Vagina (tissue), 2 donors: ENCODE measurements at regions not wholly inside any gene's neighbourhood (a gene's known extent, or its start where the extent isn't known, plus 50 kb on each side); places are given as distances from the start of the nearest gene placed in this dataset.

ENCODE experiments used
- DNase-seq, 2 donors: peaks; one replicate each; pipeline ENCODE4 v3.0.0-alpha.2; 2017; ENCODE audit errors: extremely low spot score in 2 of 2
- H3K27ac ChIP-seq: fragments of 200-600 bp; sonication (generic); one replicate; pipeline ENCODE4 v1.5.1; 2019
- H3K27me3 ChIP-seq: fragments of 200-600 bp; sonication (generic); one replicate; pipeline ENCODE4 v1.5.1; 2019
- H3K36me3 ChIP-seq, 2 donors: fragments of 200-600 bp; sonication (generic); one replicate each; pipeline ENCODE4 v1.5.1; 2017 to 2019
- H3K4me1 ChIP-seq: fragments of 200-600 bp; sonication (generic); one replicate; pipeline ENCODE4 v1.5.1; 2019
- H3K4me3 ChIP-seq, 2 donors: fragments of 200-600 bp; sonication (generic); 1 replicate in 1 of 2; 2 replicates in 1 of 2; pipeline ENCODE4 v1.5.1; 2016 to 2019
- H3K9me3 ChIP-seq: fragments of 200-600 bp; sonication (generic); one replicate; pipeline ENCODE4 v1.5.1; 2019
- POLR2A ChIP-seq, 2 donors: fragments of 450-650 bp; IDR thresholded peaks; one replicate each; pipeline ENCODE4 v1.6.1; 2017; ENCODE audit warnings: antibody characterized with exemption in 2 of 2, mild to moderate bottlenecking in 2 of 2, moderate library complexity in 2 of 2
- POLR2AphosphoS5 ChIP-seq, 2 donors: sonication (generic); formaldehyde crosslinking; IDR thresholded peaks; one replicate each; pipeline ENCODE4 v1.9.0; 2017; ENCODE audit warnings: antibody characterized with exemption in 2 of 2, mild to moderate bottlenecking in 2 of 2, low read depth in 1 of 2; ENCODE audit not compliant: insufficient read depth in 1 of 2
- intact Hi-C: fragments of 100-400 bp; cut with DNase I; formaldehyde crosslinking; loops from one replicate; pipeline ENCODE4 v1.15.1; 2023
- TF ChIP-seq, protein P1 (sequence below), 3 experiments: fragments of 450-650 bp in 2 of 3; fragments of 200-600 bp in 1 of 3; sonication (generic) in 1 of 3; IDR thresholded peaks; one replicate each; pipeline ENCODE4 v1.5.1; 2017 to 2019; ENCODE audit warnings: antibody characterized with exemption in 3 of 3, mild to moderate bottlenecking in 2 of 3, moderate library complexity in 2 of 3

DNA sequence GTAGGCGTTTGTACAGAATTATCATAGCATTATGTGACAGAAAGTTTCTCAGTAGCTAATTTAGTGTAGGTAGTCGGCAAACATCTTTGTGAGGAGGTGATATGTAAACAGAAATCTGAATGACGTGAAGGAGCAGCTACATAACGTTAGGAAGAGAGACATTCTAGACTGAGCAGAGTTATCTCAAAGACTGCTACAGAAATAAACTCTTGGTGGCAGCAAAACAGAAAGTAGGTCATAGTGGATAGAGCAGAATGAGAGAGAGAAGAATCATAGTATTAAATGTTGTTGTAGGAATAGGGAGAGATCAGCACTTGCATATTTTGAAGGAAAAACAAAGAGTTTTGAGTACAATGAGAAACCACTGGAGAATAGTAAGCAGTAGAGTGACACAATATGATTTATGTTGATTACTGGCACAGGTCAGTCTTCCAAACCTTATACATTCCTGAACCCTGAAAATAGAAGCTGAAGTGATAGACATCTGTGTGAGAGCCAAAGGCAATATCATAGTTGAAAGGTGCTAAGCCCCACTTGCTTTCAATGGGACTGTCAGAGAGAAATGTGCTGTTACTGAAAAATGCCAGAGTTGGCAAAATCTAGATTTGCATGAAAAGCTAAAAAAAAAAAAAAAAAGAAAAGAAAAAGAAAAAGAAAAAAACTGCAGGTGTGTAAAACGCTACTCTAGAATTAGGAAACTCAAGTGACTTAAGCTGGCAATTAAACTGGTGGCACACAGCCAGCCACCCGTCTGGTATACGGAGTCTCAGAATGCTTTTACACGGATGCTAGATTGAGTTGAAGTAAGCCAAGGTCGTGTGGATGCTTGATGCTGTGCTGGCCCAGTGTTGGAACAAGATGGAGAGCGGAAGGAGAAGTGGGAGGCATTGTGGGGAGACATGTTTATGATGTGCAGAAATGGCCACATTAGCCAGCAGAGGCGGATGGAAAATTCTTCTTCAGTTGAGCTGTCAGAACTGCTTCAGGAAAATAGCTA lies 750.2 kb upstream of the HS3ST1 start:
- Histone ChIP-seq H3K4me1 (no peaks in the 10 kb centered on the region), H3K27ac (no peak overlapping the region), H3K27me3 (no peaks in the 10 kb centered on the region), H3K36me3 (no peaks in the 10 kb centered on the region), H3K4me3 (no peak overlapping the region), H3K9me3 (no peaks in the 10 kb centered on the region)
- no peak for TF ChIP-seq POLR2A (IDR thresholded peaks at IDR 0.05)
- TF ChIP-seq, protein P1, sequence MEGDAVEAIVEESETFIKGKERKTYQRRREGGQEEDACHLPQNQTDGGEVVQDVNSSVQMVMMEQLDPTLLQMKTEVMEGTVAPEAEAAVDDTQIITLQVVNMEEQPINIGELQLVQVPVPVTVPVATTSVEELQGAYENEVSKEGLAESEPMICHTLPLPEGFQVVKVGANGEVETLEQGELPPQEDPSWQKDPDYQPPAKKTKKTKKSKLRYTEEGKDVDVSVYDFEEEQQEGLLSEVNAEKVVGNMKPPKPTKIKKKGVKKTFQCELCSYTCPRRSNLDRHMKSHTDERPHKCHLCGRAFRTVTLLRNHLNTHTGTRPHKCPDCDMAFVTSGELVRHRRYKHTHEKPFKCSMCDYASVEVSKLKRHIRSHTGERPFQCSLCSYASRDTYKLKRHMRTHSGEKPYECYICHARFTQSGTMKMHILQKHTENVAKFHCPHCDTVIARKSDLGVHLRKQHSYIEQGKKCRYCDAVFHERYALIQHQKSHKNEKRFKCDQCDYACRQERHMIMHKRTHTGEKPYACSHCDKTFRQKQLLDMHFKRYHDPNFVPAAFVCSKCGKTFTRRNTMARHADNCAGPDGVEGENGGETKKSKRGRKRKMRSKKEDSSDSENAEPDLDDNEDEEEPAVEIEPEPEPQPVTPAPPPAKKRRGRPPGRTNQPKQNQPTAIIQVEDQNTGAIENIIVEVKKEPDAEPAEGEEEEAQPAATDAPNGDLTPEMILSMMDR (IDR thresholded peaks at IDR 0.05): no peak
- DNase-seq: no peak
- intact Hi-C loops: no loop called here

DNA sequence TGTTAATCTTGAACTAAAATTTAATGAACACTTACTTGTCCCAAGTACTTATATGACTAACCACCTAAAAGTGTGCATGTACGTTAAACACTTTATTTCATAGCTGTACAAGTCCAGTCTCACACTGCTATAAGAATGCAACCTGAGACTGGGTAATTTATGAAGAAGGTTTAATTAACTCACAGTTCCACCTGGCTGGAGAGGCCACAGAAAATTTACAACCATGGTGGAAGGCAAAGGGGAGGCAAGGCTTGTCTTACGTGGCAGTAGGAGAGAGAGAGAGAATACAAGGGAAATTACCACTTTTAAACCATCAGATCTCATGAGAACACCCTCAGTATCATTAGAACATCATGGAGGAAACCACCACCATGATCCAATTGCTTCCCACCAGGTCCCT lies 748.7 kb upstream of the HS3ST1 start:
- H3K4me1 ChIP-seq: no peaks in the 10 kb centered on the region
- DNase-seq: no peak
- H3K4me3 ChIP-seq: no peak overlapping the region
- H3K27ac ChIP-seq: no peak overlapping the region
- TF ChIP-seq, protein P1 (IDR thresholded peaks at IDR 0.05): no peak
- TF ChIP-seq POLR2AphosphoS5 (IDR thresholded peaks at IDR 0.05; ENCODE audit: insufficient read depth in 1 of 2, low read depth in 1 of 2) (no peak), POLR2A (IDR thresholded peaks at IDR 0.05) (no peak)
- H3K9me3 ChIP-seq: no peaks in the 10 kb centered on the region
- intact Hi-C loops: no loop called here
- H3K27me3 ChIP-seq: no peaks in the 10 kb centered on the region
- no peaks in the 10 kb centered on the region for H3K36me3 ChIP-seq

DNA sequence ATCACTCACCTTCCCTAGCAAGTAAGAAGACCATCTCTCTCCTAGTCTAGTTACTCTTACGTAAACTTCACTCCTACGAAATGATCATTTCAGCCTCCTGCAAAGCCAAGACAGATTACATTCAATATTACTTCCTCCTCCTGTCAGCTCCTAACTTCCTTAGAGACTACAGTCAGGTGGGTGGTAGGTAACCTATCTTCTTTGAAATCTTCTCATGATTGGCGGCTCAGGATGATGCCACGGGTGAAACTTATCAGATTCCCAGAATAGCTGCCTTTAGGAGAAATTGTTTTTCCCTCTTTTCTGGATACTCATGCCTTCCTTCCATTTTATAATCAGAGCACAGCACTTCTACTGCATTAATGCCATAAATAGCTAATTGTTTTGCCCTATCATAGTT lies 744.8 kb upstream of the HS3ST1 start:
- TF ChIP-seq POLR2AphosphoS5 (IDR thresholded peaks at IDR 0.05; ENCODE audit: insufficient read depth in 1 of 2, low read depth in 1 of 2) (no peak), POLR2A (IDR thresholded peaks at IDR 0.05) (no peak)
- TF ChIP-seq, protein P1 (IDR thresholded peaks at IDR 0.05): no peak
- Histone ChIP-seq H3K4me3 (no peak overlapping the region), H3K4me1 (no peaks in the 10 kb centered on the region), H3K9me3 (no peaks in the 10 kb centered on the region), H3K27me3 (no peaks in the 10 kb centered on the region), H3K27ac (no peak overlapping the region), H3K36me3 (no peaks in the 10 kb centered on the region)
- intact Hi-C loops: no loop called here
- no peak for DNase-seq

DNA sequence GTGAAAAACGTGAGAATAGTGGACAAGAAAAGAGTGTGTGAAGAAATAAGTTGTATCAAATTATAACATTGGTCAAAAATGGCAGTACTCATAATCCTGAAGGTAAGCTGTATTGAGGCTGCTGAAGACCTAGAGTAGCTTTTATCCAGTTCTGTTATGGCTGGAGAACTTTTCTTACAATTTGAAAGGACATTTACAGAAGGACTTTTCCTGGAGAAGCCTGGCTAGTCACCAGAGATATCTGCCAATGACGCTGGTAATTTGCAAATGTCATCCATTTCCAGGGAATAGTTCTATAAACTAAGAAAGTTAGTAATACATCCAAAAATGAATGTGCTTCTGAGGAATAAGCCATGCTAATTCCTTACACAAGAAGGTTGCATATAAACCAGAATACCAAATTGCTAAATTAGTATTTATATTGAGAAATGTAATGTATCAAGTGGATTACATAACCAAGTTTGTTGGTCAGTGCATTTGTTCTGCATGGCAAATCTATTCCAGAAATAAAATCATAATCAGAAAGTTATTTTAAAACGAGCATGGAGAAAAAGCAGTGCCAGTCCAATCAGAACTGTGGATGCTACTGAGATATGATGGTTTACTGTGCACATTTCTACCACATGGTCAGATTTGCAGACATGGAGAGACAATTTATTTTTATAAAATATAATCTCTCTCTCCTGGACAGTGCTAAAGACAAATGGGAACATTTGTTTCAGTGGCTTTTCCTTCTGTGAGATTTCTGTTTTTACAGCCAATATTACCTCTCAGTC lies 743.7 kb upstream of the HS3ST1 start:
- Histone ChIP-seq H3K36me3 (no peaks in the 10 kb centered on the region), H3K27ac (no peak overlapping the region), H3K27me3 (no peaks in the 10 kb centered on the region), H3K9me3 (no peaks in the 10 kb centered on the region), H3K4me1 (no peaks in the 10 kb centered on the region), H3K4me3 (no peak overlapping the region)
- intact Hi-C loops: no loop called here
- TF ChIP-seq, protein P1 (IDR thresholded peaks at IDR 0.05): no peak
- no peak for TF ChIP-seq POLR2AphosphoS5 (IDR thresholded peaks at IDR 0.05; ENCODE audit: insufficient read depth in 1 of 2, low read depth in 1 of 2)
- TF ChIP-seq POLR2A (IDR thresholded peaks at IDR 0.05): no peak
- no peak for DNase-seq
